ENCODE measurements at regions not wholly inside any gene's neighbourhood (a gene's known extent, or its start where the extent isn't known, plus 50 kb on each side); places are given as distances from the start of the nearest gene placed in this dataset.
A peak's percentile ranks its signal among the peaks of the same experiment; 100 is the strongest.

DNA sequence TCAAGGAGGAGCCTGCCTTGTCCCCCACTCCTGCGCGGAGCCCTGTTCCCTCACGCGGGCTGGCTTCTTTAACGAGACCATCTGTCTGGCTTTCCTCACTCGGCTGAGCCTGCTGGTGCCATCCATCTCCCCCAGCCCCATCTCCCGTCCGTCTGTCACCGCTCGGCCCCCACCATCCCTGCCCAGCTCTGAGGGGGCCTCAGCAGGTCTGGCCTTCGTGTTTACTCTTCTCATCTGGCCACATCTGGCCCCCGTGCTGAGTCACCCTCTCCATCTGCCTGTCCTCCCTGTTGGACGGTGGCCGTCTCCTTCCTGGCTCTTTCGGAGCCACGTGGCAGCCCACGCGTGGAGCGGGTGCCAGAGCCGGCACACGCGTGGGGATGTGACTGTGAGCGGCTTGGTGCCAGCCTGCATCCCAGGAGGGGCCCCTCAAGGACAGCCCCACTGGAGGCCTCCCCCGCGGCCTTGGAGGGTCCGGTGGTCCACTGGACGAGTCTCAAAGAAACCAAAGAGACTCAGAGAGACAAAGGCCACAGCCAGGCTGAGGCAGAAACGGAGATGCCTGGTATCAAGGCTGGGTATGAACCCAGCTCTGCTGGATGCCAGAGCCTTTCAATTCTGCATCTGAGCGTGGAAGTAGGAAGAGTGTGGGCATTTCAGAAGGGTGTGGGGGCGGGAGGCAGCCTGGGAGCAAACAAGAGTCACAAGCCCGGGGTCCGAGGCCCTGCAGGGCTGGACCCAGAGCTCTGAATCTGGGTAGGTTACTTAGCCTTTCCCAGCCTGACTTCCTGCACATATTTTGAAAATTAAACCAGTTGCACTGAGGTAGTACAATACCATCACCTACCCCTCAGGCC lies 76.7 kb upstream of the UNC5A start:
- no peak for DNase-seq (ENCODE audit: low spot score)

DNA sequence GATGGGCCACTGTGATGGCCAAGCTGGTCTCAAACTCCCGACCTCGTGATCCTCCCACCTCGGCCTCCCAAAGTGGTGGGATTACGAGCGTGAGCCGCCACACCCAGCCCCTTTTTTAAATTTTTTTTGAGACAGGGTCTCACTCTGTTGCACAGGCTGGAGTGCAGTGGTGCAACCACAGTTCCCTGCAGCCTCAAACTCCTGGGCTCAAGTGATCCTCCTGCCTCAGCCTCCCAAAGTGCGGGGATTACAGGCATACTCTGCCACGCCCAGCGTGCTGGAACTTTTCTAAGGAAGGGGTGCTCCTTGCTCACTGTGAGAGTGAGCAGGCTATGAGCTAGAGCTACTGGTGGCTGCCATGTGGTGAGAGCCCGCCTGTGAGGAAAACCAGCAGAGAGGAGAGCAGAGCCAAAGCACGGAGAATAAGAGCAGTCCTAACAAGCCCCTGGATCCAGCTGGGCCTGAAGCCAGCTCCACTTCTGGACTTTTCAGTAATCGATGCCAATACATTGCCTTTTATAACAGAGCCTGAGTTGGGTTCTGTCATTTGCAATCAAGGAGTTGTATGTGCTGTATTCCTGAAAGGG lies 75.5 kb upstream of the UNC5A start:
- DNase-seq (ENCODE audit: low spot score), result no peak

DNA sequence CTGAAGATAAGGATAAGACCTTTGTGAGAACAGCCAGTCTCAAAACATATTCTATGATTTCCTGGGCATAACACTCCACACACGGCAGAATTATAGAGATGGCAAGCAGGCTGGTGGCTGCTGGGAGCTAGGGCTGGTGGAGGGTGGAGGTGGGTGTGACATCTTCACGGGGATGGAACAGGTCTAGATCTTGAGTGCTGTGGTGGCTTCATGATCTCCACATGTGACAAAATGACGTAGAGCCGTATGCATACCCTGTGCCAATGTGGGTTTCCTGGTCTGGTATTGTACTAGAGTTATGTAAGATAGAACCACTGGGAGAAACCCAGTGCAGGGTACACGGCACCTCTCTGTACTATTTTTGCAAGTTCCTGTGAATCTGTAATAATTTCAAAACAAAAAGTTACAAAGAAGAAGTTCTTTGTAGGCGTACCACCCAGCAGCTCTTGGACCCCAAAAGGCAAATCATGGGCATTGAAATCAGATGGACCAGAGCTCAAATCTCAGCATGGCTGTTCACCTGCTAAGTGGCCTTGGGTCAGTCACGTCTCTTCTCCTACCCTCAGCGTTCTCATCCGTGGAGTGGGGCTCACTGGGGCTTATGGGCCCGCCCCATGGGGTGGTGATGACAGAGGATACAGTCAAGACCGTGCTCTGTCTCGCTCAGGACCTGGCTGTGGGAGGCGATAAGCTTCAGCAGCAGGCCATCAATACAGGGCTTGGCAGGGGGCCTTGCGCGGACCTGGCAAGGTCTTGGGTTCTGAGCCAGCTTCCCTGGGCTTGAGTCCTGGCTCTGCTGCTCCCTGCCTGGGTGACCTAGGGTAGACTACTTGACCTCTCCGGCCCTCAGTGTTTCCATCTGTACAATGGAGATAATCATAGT lies 74.7 kb upstream of the UNC5A start:
- DNase-seq (ENCODE audit: low spot score), result peak; percentile 12

- peak; percentile 8 for DNase-seq (ENCODE audit: low spot score)
These were observed 73.9 kb upstream of the UNC5A start for GRCh38 chr5:176736301-176736930.

- DNase-seq (ENCODE audit: low spot score), result peak; percentile 5
These were observed 73.2 kb upstream of the UNC5A start for GRCh38 chr5:176736931-176737745.

DNA sequence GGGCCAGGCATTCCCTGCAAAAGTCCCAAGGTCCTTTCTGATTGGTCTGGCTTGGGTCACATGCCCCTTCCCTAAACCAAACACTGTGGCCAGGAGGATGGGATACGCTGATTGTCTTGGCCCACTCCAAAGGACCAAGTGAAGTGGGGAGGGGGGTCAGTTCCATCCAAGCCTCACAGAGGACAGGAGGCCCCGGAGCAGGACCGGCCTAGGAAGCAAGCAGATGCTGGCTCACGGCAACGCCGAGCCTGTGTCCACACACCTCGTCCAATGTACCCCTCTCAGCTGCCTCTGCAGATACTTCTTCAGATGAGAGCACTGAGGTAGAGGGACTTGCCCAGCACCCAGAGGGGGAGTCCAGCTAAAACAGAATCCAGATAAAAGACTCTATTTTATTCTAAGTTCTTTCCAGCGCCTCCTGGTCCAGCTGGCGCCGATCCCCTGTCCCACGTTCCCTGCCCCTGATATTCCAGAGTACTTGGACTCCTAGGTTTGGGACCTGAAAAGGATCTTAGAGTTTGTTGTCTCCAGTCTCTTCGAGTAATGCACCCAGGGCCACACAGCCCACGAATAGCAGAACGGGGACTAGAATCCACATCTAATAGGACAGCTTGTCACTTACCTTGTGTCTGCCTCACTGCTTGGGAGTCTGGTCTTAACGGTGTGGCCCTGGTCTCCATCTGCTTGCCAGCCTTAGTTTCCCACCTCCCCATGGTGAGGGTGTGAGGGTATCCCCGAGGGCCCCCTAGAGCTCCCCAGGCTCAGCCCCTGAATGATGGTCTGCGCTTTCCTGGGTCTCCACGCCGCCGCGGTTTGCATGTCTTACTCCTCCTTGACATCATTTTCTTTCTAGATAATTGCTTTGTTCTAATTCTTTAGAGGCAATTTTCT lies 72.4 kb upstream of the UNC5A start:
- DNase-seq (ENCODE audit: low spot score), result peak; percentile 7

- peak; percentile 16 for DNase-seq (ENCODE audit: low spot score)
These were observed 71.6 kb upstream of the UNC5A start for GRCh38 chr5:176738637-176739250.

DNA sequence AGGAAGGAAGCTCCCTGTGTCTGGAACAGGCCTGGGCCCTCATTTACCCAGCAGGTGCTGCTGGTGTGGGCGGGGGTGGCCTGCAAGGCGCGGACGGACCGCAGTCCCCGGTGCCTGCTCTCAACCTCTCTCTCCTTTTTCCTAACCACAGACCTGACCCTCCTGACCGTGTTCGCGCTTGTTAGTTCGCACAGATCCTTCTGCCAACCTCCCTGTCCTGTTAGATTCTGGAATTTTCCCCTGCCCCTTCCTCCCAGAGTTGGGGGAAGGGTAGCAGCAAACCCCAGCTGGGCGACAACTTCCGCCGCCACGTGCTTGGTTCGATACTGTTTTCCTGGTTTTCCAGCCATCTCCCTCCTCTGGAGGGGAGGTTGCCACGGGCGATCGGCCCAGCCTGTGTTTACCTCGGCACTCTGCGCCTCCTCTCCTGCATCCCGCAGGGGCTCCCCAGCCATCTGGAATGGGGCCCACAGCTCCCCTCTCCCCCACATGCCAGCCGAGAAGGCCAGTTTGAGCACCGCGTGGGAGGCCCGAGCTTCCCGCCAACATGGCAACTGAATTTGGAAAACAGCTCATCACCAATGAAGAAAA lies 70.8 kb upstream of the UNC5A start:
- peak; percentile 24 for DNase-seq (ENCODE audit: low spot score)

DNA sequence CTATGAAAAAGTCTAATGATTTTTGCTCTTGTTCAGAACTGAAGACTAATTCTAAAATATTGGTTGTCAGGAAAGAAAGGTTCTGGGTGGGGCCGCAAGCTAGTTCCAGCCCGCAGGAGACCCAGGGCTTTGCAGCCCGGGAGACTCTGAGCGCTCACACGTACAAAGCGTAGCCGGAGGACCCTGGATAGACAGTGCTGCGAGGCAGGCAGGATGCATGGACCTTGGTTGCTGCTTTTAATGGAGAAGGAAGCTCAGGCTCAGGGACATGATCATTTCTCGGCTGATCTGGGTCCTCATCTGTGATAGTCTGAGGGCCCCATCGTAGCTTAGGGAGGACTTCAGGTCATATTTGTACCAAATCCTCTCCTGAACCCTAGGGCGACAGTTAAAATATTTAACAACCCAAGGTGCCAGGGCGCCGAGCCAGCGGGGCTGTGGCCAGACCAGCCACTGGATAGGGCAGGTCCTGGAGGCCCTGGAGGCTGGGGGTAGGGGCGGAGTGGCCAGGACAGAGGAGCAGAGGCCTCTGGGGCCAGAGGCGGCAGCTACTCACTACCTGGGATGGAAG lies 70.1 kb upstream of the UNC5A start:
- DNase-seq (ENCODE audit: low spot score), result peak; percentile 14

DNA sequence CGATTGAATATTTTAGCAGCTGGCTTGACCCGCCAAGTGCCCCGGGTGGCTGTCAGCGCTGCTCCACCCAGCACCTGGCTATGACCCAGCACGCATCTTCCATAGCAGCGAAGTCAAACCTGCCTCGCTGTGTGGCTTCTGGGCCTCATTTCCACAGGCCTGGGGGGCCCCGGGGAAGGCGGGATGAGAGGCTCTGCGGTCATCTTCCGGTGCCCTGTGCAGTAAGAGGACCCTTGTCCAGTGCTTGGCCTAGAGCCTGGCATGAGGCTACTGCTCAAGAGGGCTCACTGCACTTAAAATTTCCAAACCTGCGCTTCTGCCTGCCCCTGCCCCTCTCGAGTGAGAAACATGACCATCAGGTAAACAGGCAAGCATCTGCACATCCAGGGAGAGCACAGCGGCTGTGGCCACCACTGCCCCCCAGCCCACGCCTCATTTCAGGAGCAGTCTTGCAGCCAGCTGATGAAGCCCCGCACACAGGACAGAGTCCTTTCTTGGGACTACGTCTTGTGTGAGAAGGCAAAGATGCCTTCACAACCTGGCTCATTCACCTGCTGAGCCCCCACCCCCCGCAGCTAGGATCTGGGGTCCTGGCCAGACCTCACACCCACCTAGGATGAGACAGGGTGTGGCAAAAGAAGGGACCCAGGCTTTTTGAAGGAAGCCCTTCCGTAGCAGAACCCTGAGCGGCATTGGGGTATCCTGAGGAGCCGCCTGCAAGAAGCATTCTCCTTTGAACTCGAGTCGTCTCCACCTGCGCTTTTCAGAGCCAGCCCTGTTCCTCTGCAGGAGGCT lies 69.5 kb upstream of the UNC5A start:
- peak; percentile 15 for DNase-seq (ENCODE audit: low spot score)

GRCh38 chr5:176741561-176742211 lies 68.7 kb upstream of the UNC5A start:
- DNase-seq (ENCODE audit: low spot score), result peak; percentile 12

- DNase-seq (ENCODE audit: low spot score), result peak; percentile 16
These were observed 67.9 kb upstream of the UNC5A start for GRCh38 chr5:176742246-176743105.

- peak; percentile 61 for DNase-seq (ENCODE audit: low spot score)
These were observed 67.1 kb upstream of the UNC5A start for GRCh38 chr5:176743136-176743861.

- peak; percentile 52 for DNase-seq (ENCODE audit: low spot score)
These were observed 66.3 kb upstream of the UNC5A start for GRCh38 chr5:176743868-176744583.

DNA sequence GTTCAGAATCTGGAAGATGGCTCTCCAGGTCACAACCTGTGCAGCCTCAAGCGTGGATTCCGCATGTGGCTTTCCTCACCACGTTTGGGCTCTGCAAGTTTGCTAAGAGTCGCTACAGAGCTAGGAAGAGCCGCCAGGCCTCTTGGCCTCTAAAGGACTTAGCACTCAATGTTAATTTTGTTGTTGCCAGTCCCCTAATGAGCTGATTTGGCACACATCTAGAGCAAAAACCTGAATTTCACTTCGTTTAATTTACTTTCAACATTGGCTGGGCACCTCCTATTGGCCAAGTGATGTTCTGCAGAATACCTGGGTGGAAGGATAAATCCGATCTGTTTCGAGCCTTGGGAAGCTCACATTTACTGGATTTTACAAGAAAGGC lies 65.8 kb upstream of the UNC5A start:
- peak; percentile 30 for DNase-seq (ENCODE audit: low spot score)
